Dedifferentiated amniotic fluid mesenchymal stem cell (primary cell): ENCODE measurements at regions not wholly inside any gene's neighbourhood (a gene's known extent, or its start where the extent isn't known, plus 50 kb on each side); places are given as distances from the start of the nearest gene placed in this dataset.

Experiments
- DNase-seq: peaks from one replicate; pipeline ENCODE4 v3.0.0-alpha.2; 2016; ENCODE audit errors: extremely low spot score

- no peak for DNase-seq
These were observed 79.0 kb upstream of the JUN start for GRCh38 chr1:58862728-58863385.

DNA sequence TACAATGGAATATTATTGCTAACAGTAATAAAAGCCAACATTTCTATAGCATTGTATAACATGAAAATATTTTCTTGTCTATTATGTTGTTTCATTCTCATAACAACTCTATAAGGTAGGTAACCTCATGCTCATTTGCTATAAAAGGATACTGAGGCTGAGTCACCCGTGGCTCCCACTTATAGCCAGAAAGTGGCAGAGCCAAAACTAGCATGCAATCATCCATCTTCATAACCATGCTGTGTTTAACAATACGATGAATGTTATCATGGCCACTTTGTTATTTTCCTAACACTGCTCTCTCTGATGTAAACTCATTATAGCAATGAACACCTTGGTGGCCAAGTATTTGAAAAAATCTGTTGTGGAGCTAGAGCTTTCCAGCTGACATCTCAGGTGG is 80.8 kb upstream of the JUN start:
- no peak for DNase-seq

- DNase-seq, result no peak
These were observed 82.7 kb upstream of the JUN start for GRCh38 chr1:58866578-58866977.

- DNase-seq, result no peak
These were observed 85.9 kb upstream of the JUN start for GRCh38 chr1:58869638-58870297.

GRCh38 chr1:58870298-58870676 is 86.4 kb upstream of the JUN start:
- no peak for DNase-seq

GRCh38 chr1:58874342-58874741 is 90.5 kb upstream of the JUN start:
- DNase-seq, result no peak

DNA sequence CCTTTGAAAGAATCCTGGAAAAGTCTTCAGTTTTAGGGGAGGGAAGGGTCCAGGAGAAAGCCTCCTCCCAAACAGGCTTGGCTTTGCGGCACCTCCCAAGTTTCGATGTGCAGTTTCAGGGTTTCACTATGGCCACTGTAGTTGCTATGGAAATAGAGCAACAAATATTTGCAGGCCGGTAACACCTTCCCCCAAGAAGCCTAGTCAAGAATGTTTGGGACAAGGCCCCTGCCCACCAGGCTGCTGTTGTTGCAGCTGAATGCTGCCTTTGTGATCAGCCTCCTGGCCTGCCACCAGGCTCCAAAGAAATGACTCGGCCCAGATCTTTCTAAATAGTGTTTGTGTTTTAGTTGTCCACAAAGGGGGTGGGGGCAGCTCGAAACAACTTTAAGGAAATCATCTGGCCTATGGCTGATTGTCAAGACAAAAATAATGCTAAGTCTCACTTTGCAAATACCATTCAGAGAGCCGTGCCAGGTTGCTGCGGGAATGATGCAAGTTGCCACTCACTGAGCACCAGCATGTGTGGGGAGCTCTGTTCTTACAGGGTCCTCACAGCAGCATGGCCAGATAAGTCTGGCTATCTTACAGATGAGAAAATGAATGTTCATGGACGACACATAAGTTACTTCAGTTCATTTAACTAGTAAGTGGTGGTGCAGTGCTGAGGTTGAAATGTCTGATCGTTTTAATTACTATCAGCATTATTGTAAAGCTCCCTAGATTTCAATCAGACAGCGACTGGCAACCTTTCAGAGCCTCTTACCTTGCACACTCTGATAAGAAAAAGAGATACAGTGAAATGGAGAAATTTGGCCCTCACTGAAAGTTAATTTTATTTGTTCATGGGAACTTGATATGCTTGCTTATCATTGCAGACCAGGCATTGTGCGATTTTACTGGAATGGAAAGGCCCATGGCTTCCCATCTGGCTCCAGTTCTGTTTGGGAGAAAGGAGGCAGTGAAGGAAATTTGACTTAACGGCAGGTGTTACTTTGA is 91.2 kb upstream of the JUN start:
- DNase-seq, result peak; percentile 24

GRCh38 chr1:58879464-58879863 is 95.6 kb upstream of the JUN start:
- DNase-seq, result no peak

- DNase-seq, result no peak
These were observed 96.7 kb upstream of the JUN start for GRCh38 chr1:58880592-58880991.

DNA sequence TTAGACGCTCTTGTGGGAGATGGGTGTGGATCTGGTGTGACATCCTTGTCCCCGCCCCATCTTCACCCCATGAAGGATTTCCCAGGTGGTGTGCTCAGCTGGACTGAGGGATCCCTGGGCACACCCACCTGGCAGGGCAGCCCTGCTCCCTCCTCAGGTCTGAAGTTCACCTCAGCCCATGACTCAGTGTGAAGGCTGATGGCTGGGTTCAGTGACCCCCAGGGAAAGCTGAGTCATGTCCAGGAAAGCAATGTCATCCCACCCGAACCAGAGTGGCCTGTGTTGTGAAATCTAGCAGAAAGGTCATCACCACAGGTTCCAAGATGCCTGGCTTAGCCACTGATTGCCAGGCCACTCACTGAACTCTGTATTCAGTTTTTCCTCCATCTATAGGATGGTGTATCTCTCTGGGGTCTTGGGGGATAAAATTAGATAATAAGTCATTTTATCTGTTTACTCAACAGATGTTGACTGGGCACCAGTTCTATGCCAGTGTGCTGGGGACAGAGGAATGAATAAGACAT is 97.7 kb upstream of the JUN start:
- no peak for DNase-seq

DNA sequence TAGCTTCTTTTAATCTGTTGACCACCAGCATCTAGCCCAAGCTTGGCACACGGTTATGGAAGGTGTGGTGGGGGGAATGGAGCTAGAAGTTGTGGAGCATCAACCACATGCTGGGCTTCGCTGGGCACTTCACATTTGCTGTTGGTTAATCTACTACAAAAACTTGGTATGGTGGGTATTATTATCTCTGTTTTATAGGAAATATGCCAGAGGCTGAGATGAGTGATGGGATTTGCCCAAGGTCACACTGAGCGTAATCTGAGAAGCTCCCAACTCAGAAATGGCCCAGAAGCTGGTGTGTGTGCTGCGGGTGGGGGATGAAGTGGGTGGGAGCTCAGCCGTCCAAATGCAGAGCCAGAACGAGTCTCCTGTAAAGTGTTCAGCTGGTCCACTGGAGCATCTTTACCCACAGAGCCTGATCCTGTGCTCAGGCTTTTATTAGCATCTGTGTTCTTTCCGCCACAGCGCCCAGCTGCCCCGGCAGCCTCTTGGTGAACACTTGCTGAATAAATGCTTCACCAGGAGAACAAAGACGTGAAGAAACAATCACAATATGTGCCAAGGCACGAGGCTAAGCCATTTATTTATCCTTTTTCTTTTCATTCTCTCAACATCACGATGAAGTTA is 98.6 kb upstream of the JUN start:
- no peak for DNase-seq

DNA sequence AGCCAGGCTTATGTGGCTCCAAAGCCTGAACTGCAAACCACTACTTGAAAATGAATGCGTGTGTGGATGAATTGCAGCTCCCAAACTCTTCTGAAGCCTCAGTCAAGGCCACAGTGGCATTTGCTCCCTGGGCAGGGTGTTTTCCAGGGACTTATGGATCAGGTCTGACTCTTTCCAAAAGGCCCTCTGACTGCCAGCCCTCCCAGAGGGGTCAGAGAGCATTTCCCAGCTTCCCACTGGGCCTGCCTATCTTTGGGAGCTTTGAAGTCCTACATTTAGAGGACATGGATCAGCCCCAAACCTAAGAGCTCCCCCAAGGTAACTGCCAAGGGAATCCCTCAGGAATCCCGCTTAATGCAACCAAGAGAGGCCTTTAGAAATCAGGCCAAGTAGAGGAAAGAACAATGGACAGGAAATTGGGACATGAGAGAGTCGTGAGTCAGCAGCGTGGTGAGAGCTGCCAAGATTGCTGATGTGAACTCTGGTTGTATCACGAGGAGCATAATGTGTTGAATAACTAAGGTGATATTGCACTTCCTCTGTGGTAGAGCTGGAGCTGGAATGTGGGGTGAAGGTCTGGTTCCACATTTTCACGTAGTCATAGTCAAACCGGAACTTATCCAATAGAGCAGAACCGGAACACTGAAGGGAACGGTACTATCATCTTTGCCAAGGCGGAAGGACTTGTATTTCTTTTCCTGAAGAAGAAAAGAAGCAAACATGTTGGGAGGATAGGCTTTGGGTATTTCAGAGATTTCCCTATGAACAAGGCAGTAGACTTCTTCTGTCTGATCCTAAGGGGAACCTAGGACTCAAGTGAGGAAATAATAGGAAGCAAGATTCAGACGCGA is 99.4 kb upstream of the JUN start:
- DNase-seq, result peak; percentile 63

DNA sequence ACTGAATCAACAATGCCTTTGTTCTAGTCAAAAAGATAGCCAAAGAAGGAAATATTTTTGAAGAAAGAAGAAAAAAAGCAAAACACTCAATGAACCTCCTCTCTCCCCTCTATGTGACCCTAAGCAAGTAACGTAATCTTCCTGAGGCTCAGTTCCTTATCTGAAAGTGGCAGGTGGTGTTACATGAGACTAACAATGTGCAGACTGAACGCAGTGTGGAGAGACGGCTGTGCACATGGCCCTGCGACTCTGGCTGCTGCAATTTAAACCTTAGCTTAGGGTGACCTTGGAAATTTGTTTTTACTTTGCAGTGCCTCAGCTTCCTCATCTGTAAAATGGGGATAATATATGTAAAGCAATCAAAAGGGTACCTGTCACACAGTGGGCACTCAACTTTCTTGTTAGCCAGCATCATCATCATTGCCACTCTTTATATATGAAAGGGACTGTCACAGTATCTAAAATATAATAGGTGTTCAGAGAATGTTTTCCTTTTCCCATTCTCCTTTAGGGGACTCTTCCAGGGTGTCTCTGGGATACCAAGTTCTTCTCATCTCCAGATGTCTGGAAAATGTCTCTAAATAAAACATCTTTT is 100.1 kb upstream of the JUN start:
- no peak for DNase-seq

GRCh38 chr1:58884706-58885661 is 101.1 kb upstream of the JUN start:
- no peak for DNase-seq

DNA sequence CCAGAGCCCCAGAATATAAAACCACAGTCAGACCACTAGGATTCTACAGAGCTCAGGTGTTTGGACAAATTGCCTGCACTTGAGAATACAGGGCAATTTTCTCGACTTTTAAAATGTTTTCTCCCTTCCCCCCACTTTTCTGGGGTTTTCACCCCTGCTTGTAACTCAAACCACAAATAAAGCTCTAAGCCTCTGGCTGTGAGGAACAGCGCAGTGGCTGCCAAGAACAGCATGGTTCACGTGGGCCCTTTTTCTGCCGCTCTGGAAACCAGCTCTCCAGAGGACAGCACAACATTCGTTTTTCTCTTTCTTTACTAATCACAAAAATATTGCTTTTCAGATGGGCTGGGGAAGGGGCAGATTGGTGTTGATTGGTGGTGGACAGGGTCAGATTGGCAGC is 102.2 kb upstream of the JUN start:
- no peak for DNase-seq

- no peak for DNase-seq
These were observed 102.8 kb upstream of the JUN start for GRCh38 chr1:58886611-58887010.

DNA sequence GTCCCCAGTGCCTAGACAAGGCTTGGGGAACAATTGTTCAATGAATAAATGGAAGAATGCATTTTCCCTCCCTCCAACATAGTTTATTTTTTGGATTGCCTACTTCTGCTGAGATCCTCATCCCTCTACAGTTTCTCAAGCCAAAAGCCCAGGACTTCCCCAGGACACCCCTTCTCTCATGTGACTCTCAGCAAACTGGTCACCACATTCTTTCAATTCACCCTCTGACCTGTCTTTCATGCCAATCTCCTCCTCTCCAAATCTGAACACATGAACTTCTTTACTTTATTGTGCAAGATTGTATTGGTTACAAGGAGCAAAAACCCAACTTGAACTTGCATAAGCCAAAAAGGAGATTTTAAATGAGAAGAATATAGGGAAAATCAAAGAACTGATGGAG is 103.2 kb upstream of the JUN start:
- DNase-seq, result no peak

DNA sequence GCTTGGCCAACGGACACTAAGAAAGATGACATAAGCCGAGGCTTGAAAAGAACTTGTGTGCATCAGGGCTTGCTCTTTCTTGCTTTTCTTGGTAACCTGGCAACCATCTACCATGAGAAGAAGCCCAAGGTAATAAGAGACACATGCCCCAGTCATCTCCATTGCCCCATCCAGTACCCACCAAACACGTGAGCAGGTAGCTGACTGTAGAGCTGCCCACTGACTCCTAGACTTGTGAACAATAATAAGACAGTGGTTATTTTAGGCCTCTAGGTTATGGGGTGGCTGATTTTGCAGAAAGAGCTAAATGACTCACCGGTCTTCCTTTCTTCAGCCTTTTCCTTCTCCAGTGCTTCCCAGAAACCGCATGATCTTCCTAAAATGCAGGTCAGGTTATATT is 105.0 kb upstream of the JUN start:
- no peak for DNase-seq

GRCh38 chr1:58890113-58890512 is 106.3 kb upstream of the JUN start:
- no peak for DNase-seq
